ENCODE measurements at regions not wholly inside any gene's neighbourhood (a gene's known extent, or its start where the extent isn't known, plus 50 kb on each side); places are given as distances from the start of the nearest gene placed in this dataset.
"Not testable (repeated sequence)": the region's sequence is repeated elsewhere in the genome, so short reads cannot be mapped to it uniquely, and the experiment has no call there.

GRCh38 chr5:169411786-169412430 is 111.0 kb upstream of the SLIT3 start:
- no peak for DNase-seq

- no peak for DNase-seq
Observed at GRCh38 chr5:169410996-169411783, 110.3 kb upstream of the SLIT3 start.

- DNase-seq: no peak
Observed at GRCh38 chr5:169408731-169409130, 107.8 kb upstream of the SLIT3 start.

GRCh38 chr5:169408171-169408570 is 107.2 kb upstream of the SLIT3 start:
- DNase-seq: no peak

GRCh38 chr5:169404223-169404622 is 103.3 kb upstream of the SLIT3 start:
- no peak for DNase-seq

GRCh38 chr5:169398515-169398914 is 97.6 kb upstream of the SLIT3 start:
- no peak for DNase-seq

- no peak for DNase-seq
Observed at GRCh38 chr5:169395136-169395535, 94.2 kb upstream of the SLIT3 start.

- DNase-seq: no peak
Observed at GRCh38 chr5:169394371-169394770, 93.4 kb upstream of the SLIT3 start.

- DNase-seq: no peak
Observed at GRCh38 chr5:169393907-169394306, 93.0 kb upstream of the SLIT3 start.

- DNase-seq: no peak
Observed at GRCh38 chr5:169390265-169390664, 89.3 kb upstream of the SLIT3 start.

GRCh38 chr5:169389318-169389717 is 88.4 kb upstream of the SLIT3 start:
- DNase-seq: no peak

GRCh38 chr5:169385636-169386035 is 84.7 kb upstream of the SLIT3 start:
- no peak for DNase-seq

- no peak for DNase-seq
Observed at GRCh38 chr5:169384661-169385060, 83.7 kb upstream of the SLIT3 start.

GRCh38 chr5:169374761-169375160 is 73.8 kb upstream of the SLIT3 start:
- DNase-seq: no peak

GRCh38 chr5:169374111-169374510 is 73.2 kb upstream of the SLIT3 start:
- DNase-seq: no peak

- DNase-seq: not testable (repeated sequence)
Observed at GRCh38 chr5:169371801-169372200, 70.9 kb upstream of the SLIT3 start.

- DNase-seq: no peak
Observed at GRCh38 chr5:169369130-169369529, 68.2 kb upstream of the SLIT3 start.

- DNase-seq: no peak
Observed at GRCh38 chr5:169367861-169368260, 66.9 kb upstream of the SLIT3 start.

GRCh38 chr5:169357291-169357690 is 56.4 kb upstream of the SLIT3 start:
- no peak for DNase-seq

GRCh38 chr5:169356811-169357210 is 55.9 kb upstream of the SLIT3 start:
- no peak for DNase-seq

GRCh38 chr5:169356181-169356580 is 55.2 kb upstream of the SLIT3 start:
- no peak for DNase-seq

- DNase-seq: peak; percentile 6 to 18
Observed at GRCh38 chr5:169354921-169355320, 54.0 kb upstream of the SLIT3 start.

- peak in 1 of 2 experiments; percentile 24 for DNase-seq
Observed at GRCh38 chr5:169354263-169354662, 53.3 kb upstream of the SLIT3 start.

GRCh38 chr5:169352901-169353300 is 52.0 kb upstream of the SLIT3 start:
- no peak for DNase-seq

- DNase-seq: no peak
Observed at GRCh38 chr5:169351721-169352120, 50.8 kb upstream of the SLIT3 start.
